SK-N-SH treated with all-trans-retinoic acid at 6 μM for 48 hours (cell line): ENCODE measurements at regions not wholly inside any gene's neighbourhood (a gene's known extent, or its start where the extent isn't known, plus 50 kb on each side); places are given as distances from the start of the nearest gene placed in this dataset.

ENCODE experiments used
- ATAC-seq: fragments of 200-7000 bp; cut with Tn5 transposase; 3 replicates; pipeline ENCODE4 v1.9.1; 2020; ENCODE audit warnings: mild to moderate bottlenecking, moderate library complexity
- ARNTL ChIP-seq: fragments of 450-650 bp; formaldehyde crosslinking; IDR thresholded peaks from 2 replicates; pipeline ENCODE4 v1.5.0; 2020; ENCODE audit warnings: low read depth, mild to moderate bottlenecking, moderate library complexity, borderline replicate concordance
- CREB5 ChIP-seq: fragments of 250-450 bp; sonication (Bioruptor Pico); IDR thresholded peaks from 2 replicates; pipeline ENCODE4 v1.5.1; 2020; ENCODE audit warnings: low read depth, mild to moderate bottlenecking, moderate library complexity
- CSDC2 ChIP-seq: fragments of 250-450 bp; sonication (Bioruptor Pico); IDR thresholded peaks from 2 replicates; pipeline ENCODE4 v1.5.0; 2020; ENCODE audit warnings: mild to moderate bottlenecking, moderate library complexity
- ESRRG ChIP-seq: fragments of 250-450 bp; sonication (Bioruptor Pico); IDR thresholded peaks from 2 replicates; pipeline ENCODE4 v1.6.1; 2021; ENCODE audit warnings: mild to moderate bottlenecking
- OSR1 ChIP-seq: fragments of 250-450 bp; sonication (Bioruptor Pico); IDR thresholded peaks from 2 replicates; pipeline ENCODE4 v1.8.0; 2022; ENCODE audit warnings: moderate library complexity, mild to moderate bottlenecking, inconsistent platforms
- POU6F1 ChIP-seq: fragments of 250-450 bp; sonication (Bioruptor Pico); IDR thresholded peaks from 2 replicates; pipeline ENCODE4 v1.8.0; 2021; ENCODE audit warnings: low read depth, mild to moderate bottlenecking, moderate library complexity, borderline replicate concordance
- PPARA ChIP-seq: fragments of 250-450 bp; sonication (Bioruptor Pico); IDR thresholded peaks from 2 replicates; pipeline ENCODE4 v1.5.0; 2020; ENCODE audit warnings: mild to moderate bottlenecking, borderline replicate concordance
- RARB ChIP-seq: fragments of 250-450 bp; sonication (Bioruptor Pico); IDR thresholded peaks from 2 replicates; pipeline ENCODE4 v1.8.0; 2021; ENCODE audit warnings: mild to moderate bottlenecking, moderate library complexity
- SNAI2 ChIP-seq: fragments of 250-450 bp; sonication (Bioruptor Pico); IDR thresholded peaks from 2 replicates; pipeline ENCODE4 v1.5.0; 2020; ENCODE audit warnings: mild to moderate bottlenecking, moderate library complexity
- TCF4 ChIP-seq: fragments of 250-450 bp; sonication (Bioruptor Pico); IDR thresholded peaks from 2 replicates; pipeline ENCODE4 v1.8.0; 2021; ENCODE audit warnings: mild to moderate bottlenecking, moderate library complexity, borderline replicate concordance
- TOX ChIP-seq: fragments of 250-450 bp; sonication (Bioruptor Pico); IDR thresholded peaks from 2 replicates; pipeline ENCODE4 v1.8.0; 2021; ENCODE audit warnings: mild to moderate bottlenecking, moderate library complexity, borderline replicate concordance
- ZFP3 ChIP-seq: fragments of 250-450 bp; sonication (Bioruptor Pico); IDR thresholded peaks from 2 replicates; pipeline ENCODE4 v1.5.0; 2020; ENCODE audit warnings: mild to moderate bottlenecking, moderate library complexity
- ZFP30 ChIP-seq: fragments of 450-650 bp; formaldehyde crosslinking; IDR thresholded peaks from 2 replicates; pipeline ENCODE4 v1.5.0; 2022; ENCODE audit warnings: mild to moderate bottlenecking, moderate library complexity
- ZNF565 ChIP-seq: fragments of 450-650 bp; formaldehyde crosslinking; conservative IDR thresholded peaks from 2 replicates; pipeline ENCODE4 v1.5.0; 2020; ENCODE audit warnings: low read depth, mild to moderate bottlenecking, moderate library complexity
- ZNF8 ChIP-seq: fragments of 450-650 bp; formaldehyde crosslinking; IDR thresholded peaks from 2 replicates; pipeline ENCODE4 v1.5.0; 2020; ENCODE audit warnings: mild to moderate bottlenecking, moderate library complexity
- TF ChIP-seq, protein P1 (sequence below): fragments of 250-450 bp; sonication (Bioruptor Pico); IDR thresholded peaks from 2 replicates; pipeline ENCODE4 v1.5.0; 2020; ENCODE audit warnings: mild to moderate bottlenecking, moderate library complexity
- TF ChIP-seq, protein P2 (sequence below): fragments of 250-450 bp; sonication (Bioruptor Pico); IDR thresholded peaks from 2 replicates; pipeline ENCODE4 v1.8.0; 2020; ENCODE audit warnings: mild to moderate bottlenecking, moderate library complexity, borderline replicate concordance

DNA sequence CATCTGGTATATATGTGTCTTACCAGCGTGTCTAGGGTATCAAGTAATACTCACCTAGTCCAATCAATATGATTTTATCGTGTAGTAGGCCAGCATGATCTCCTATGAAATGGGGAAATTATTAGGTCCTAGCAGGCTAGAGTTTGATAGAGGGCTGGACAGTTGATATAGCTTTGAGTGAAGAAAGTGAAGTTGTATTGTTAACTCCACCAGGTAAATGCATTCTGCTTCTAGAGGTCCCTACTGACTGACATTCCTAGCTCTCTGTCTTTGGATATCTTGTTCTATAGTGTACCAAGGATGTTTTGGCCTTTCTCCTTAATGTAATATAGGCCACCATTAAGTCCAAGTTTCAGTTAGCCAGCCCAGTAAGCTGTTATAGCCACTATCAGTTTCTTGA is 97.4 kb downstream of the EBNA1BP2 start:
- TF ChIP-seq, protein P1, sequence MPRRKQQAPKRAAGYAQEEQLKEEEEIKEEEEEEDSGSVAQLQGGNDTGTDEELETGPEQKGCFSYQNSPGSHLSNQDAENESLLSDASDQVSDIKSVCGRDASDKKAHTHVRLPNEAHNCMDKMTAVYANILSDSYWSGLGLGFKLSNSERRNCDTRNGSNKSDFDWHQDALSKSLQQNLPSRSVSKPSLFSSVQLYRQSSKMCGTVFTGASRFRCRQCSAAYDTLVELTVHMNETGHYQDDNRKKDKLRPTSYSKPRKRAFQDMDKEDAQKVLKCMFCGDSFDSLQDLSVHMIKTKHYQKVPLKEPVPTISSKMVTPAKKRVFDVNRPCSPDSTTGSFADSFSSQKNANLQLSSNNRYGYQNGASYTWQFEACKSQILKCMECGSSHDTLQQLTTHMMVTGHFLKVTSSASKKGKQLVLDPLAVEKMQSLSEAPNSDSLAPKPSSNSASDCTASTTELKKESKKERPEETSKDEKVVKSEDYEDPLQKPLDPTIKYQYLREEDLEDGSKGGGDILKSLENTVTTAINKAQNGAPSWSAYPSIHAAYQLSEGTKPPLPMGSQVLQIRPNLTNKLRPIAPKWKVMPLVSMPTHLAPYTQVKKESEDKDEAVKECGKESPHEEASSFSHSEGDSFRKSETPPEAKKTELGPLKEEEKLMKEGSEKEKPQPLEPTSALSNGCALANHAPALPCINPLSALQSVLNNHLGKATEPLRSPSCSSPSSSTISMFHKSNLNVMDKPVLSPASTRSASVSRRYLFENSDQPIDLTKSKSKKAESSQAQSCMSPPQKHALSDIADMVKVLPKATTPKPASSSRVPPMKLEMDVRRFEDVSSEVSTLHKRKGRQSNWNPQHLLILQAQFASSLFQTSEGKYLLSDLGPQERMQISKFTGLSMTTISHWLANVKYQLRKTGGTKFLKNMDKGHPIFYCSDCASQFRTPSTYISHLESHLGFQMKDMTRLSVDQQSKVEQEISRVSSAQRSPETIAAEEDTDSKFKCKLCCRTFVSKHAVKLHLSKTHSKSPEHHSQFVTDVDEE (CRISPR knock-in tag): no peak
- TF ChIP-seq CREB5 (CRISPR knock-in tag) (no peak), PPARA (no peak), ZFP30 (CRISPR knock-in tag) (no peak), ARNTL (CRISPR knock-in tag) (no peak), ZNF565 (no peak), ZNF8 (CRISPR knock-in tag) (no peak)
- no peak for ATAC-seq

- TF ChIP-seq, protein P1 (CRISPR knock-in tag): no peak
- TF ChIP-seq CREB5 (CRISPR knock-in tag) (no peak), TOX (CRISPR knock-in tag) (no peak), ZFP30 (CRISPR knock-in tag) (no peak), RARB (no peak), TCF4 (CRISPR knock-in tag) (no peak), CSDC2 (CRISPR knock-in tag) (no peak), ESRRG (CRISPR knock-in tag) (no peak), ZNF8 (CRISPR knock-in tag) (no peak), ARNTL (CRISPR knock-in tag) (no peak), OSR1 (CRISPR knock-in tag) (no peak), ZFP3 (CRISPR knock-in tag) (no peak), PPARA (no peak)
- TF ChIP-seq, protein P2, sequence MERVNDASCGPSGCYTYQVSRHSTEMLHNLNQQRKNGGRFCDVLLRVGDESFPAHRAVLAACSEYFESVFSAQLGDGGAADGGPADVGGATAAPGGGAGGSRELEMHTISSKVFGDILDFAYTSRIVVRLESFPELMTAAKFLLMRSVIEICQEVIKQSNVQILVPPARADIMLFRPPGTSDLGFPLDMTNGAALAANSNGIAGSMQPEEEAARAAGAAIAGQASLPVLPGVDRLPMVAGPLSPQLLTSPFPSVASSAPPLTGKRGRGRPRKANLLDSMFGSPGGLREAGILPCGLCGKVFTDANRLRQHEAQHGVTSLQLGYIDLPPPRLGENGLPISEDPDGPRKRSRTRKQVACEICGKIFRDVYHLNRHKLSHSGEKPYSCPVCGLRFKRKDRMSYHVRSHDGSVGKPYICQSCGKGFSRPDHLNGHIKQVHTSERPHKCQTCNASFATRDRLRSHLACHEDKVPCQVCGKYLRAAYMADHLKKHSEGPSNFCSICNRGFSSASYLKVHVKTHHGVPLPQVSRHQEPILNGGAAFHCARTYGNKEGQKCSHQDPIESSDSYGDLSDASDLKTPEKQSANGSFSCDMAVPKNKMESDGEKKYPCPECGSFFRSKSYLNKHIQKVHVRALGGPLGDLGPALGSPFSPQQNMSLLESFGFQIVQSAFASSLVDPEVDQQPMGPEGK (CRISPR knock-in tag): no peak
- TF ChIP-seq, all 23 proteins: peak for 0
- peak; percentile 66 for ATAC-seq
These were observed 97.8 kb downstream of the EBNA1BP2 start for GRCh38 chr1:43074244-43074643.

- ATAC-seq: peak; percentile 98
- no peak for TF ChIP-seq POU6F1 (CRISPR knock-in tag)
- TF ChIP-seq, protein P1 (CRISPR knock-in tag): no peak
- TF ChIP-seq OSR1 (CRISPR knock-in tag): no peak
- no peak for TF ChIP-seq PPARA
- no peak for TF ChIP-seq ZNF565
- TF ChIP-seq ARNTL (CRISPR knock-in tag): no peak
- TF ChIP-seq CSDC2 (CRISPR knock-in tag): no peak
- TF ChIP-seq, protein P2 (CRISPR knock-in tag): no peak
- no peak for TF ChIP-seq ZNF8 (CRISPR knock-in tag)
- no peak for TF ChIP-seq ESRRG (CRISPR knock-in tag)
- TF ChIP-seq SNAI2 (CRISPR knock-in tag): no peak
These were observed 98.4 kb downstream of the EBNA1BP2 start for GRCh38 chr1:43073490-43074230.
